MM.1S (cell line): ENCODE measurements at regions not wholly inside any gene's neighbourhood (a gene's known extent, or its start where the extent isn't known, plus 50 kb on each side); places are given as distances from the start of the nearest gene placed in this dataset.

Source experiments
- DNase-seq: peaks from one replicate; pipeline ENCODE4 v3.0.0-alpha.2; 2015
- H2AFZ ChIP-seq: fragments of 300-600 bp; sonication (generic); 2 replicates; pipeline ENCODE4 v1.6.0; 2016; ENCODE audit warnings: antibody characterized with exemption, low read length
- H3F3A ChIP-seq: fragments of 300-600 bp; sonication (generic); 2 replicates; pipeline ENCODE4 v1.6.1; 2016; ENCODE audit warnings: mild to moderate bottlenecking, antibody characterized with exemption, low read length, moderate library complexity, mixed read lengths; ENCODE audit not compliant: insufficient read depth
- H3K27ac ChIP-seq: fragments of 300-600 bp; sonication (generic); 2 replicates; pipeline ENCODE4 v1.5.1; 2016; ENCODE audit warnings: mild to moderate bottlenecking, low read length
- H3K27me3 ChIP-seq: fragments of 300-600 bp; sonication (generic); replicated peaks from 2 replicates; pipeline ENCODE4 v1.6.0; 2016; ENCODE audit warnings: low read length; ENCODE audit not compliant: insufficient read depth
- H3K36me3 ChIP-seq: fragments of 300-600 bp; sonication (generic); replicated peaks from 2 replicates; pipeline ENCODE4 v1.6.1; 2016; ENCODE audit warnings: mild to moderate bottlenecking, low read length, mixed read lengths; ENCODE audit not compliant: insufficient read depth
- H3K4me1 ChIP-seq: fragments of 300-600 bp; sonication (generic); 2 replicates; pipeline ENCODE4 v1.6.1; 2016; ENCODE audit warnings: low read length, mixed read lengths
- H3K4me2 ChIP-seq: fragments of 300-600 bp; sonication (generic); 2 replicates; pipeline ENCODE4 v1.6.0; 2016; ENCODE audit warnings: low read depth, low read length
- H3K4me3 ChIP-seq: fragments of 300-600 bp; sonication (generic); 2 replicates; pipeline ENCODE4 v1.5.1; 2016; ENCODE audit warnings: low read length, mixed read lengths
- H3K79me2 ChIP-seq: fragments of 300-600 bp; sonication (generic); 2 replicates; pipeline ENCODE4 v1.6.1; 2016; ENCODE audit warnings: mixed run types, low read length, mixed read lengths
- H3K9ac ChIP-seq: fragments of 300-600 bp; sonication (generic); 2 replicates; pipeline ENCODE4 v1.6.1; 2016; ENCODE audit warnings: low read length, mixed read lengths
- H3K9me2 ChIP-seq: fragments of 300-600 bp; sonication (generic); replicated peaks from 2 replicates; pipeline ENCODE4 v1.6.1; 2016; ENCODE audit warnings: mild to moderate bottlenecking, low read length, mixed read lengths; ENCODE audit not compliant: insufficient read depth
- H3K9me3 ChIP-seq: fragments of 300-600 bp; sonication (generic); replicated peaks from 2 replicates; pipeline ENCODE4 v1.6.1; 2016; ENCODE audit warnings: mild to moderate bottlenecking, low read length, mixed read lengths; ENCODE audit not compliant: insufficient read depth
- H4K20me1 ChIP-seq: fragments of 300-600 bp; sonication (generic); 2 replicates; pipeline ENCODE4 v1.6.1; 2016; ENCODE audit warnings: mild to moderate bottlenecking, low read length, moderate library complexity, mixed read lengths; ENCODE audit not compliant: insufficient read depth
- EZH2 ChIP-seq: fragments of 300-600 bp; sonication (generic); optimal IDR thresholded peaks from 2 replicates; pipeline ENCODE3; 2017; ENCODE audit warnings: low read depth, mild to moderate bottlenecking, antibody characterized with exemption, low read length, mixed read lengths
- EZH2phosphoT487 ChIP-seq: fragments of 300-600 bp; sonication (generic); IDR thresholded peaks from 2 replicates; pipeline ENCODE4 v1.6.1; 2018; ENCODE audit warnings: antibody characterized with exemption, low read length
- TF ChIP-seq, protein P1 (sequence below): fragments of 300-600 bp; sonication (generic); IDR thresholded peaks from 2 replicates; pipeline ENCODE4 v1.5.1; 2016; ENCODE audit warnings: antibody characterized with exemption, low read length, mixed read lengths

DNA sequence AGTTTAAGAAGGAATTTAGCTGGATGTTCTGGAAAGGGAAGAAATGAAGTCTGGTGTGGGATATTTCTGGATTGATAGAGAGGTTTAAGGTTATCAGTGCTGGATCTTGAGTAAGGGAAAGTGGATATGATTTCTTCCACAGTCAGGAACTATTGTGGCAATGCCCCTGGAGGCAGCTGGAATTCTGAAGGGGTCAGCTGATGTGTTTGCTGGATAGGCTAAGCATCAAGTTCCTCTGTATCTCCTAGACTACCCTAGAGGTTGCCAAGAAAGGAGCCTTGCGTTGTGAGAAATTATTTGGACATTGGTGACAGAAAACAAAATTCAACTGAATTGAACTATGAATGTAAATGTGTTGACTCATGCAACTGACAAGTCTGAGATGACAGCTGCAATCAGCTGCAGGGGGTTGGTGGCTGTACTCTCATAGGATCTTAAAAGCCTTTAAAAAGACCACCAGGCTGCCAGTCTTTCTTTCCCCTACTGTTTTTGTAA is 244.4 kb downstream of the ATXN7L3B start:
- Histone ChIP-seq H3K27me3 (no peaks in the 10 kb centered on the region), H2AFZ (no peak overlapping the region), H3K27ac (no peak overlapping the region), H3K79me2 (no peaks in the 10 kb centered on the region), H3K4me1 (no peaks in the 10 kb centered on the region), H3K4me3 (no peak overlapping the region), H3K9me3 (no peaks in the 10 kb centered on the region), H3K9me2 (no peaks in the 10 kb centered on the region), H3F3A (no peaks in the 10 kb centered on the region), H4K20me1 (no peaks in the 10 kb centered on the region), H3K4me2 (no peak overlapping the region), H3K36me3 (no peaks in the 10 kb centered on the region), H3K9ac (no peak overlapping the region)
- TF ChIP-seq, protein P1, sequence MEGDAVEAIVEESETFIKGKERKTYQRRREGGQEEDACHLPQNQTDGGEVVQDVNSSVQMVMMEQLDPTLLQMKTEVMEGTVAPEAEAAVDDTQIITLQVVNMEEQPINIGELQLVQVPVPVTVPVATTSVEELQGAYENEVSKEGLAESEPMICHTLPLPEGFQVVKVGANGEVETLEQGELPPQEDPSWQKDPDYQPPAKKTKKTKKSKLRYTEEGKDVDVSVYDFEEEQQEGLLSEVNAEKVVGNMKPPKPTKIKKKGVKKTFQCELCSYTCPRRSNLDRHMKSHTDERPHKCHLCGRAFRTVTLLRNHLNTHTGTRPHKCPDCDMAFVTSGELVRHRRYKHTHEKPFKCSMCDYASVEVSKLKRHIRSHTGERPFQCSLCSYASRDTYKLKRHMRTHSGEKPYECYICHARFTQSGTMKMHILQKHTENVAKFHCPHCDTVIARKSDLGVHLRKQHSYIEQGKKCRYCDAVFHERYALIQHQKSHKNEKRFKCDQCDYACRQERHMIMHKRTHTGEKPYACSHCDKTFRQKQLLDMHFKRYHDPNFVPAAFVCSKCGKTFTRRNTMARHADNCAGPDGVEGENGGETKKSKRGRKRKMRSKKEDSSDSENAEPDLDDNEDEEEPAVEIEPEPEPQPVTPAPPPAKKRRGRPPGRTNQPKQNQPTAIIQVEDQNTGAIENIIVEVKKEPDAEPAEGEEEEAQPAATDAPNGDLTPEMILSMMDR, result no peak
- no peak for TF ChIP-seq EZH2phosphoT487
- no peak for TF ChIP-seq EZH2
- DNase-seq, result no peak

DNA sequence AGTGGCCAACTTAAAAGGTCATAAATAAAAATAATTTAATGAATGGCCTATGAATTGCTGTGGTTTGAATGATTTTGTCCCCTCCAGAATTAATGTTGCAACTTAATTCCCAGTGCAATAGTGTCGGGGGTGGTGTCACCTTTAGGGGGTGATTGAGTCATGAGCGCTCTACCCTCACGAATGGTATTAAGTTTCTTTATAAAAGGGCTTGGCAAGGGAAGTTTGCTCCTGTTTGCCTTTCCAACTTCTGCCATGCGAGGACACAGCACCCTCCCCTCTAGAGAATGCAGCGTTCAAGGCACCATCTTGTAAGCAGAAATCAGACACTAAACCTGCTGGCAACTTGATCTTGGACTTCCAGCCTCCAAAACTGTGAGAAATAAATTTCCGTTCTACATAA is 253.3 kb downstream of the ATXN7L3B start:
- no peaks in the 10 kb centered on the region for H3K9me3 ChIP-seq
- no peak overlapping the region for H3K27ac ChIP-seq

DNA sequence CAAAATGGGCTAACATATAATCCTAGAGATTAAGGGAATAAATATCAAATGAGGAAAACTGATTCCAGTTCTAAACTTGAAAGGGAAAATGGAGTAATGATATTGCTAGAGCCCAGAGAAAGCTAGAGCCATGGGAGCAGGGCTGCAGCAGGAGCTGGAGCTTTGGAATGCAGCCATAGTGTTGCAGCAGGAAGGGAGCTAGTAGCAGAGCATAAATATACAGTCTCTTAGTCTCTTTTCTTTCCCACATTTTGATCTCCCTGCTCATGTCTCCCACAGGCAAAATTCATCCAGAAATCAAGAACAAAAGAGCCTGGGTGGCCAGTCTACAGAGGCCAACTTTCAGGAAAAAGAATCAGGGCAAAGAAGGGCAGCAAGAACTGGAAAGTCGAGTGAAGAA is 253.7 kb downstream of the ATXN7L3B start:
- Histone ChIP-seq H3K9me3 (no peaks in the 10 kb centered on the region), H3K36me3 (no peaks in the 10 kb centered on the region), H2AFZ (no peak overlapping the region), H3K9me2 (no peaks in the 10 kb centered on the region), H3K27ac (no peak overlapping the region), H4K20me1 (no peaks in the 10 kb centered on the region), H3F3A (no peaks in the 10 kb centered on the region), H3K4me1 (no peaks in the 10 kb centered on the region), H3K79me2 (no peaks in the 10 kb centered on the region), H3K27me3 (no peaks in the 10 kb centered on the region), H3K4me2 (no peak overlapping the region), H3K4me3 (no peak overlapping the region), H3K9ac (no peak overlapping the region)
- no peak for DNase-seq
- TF ChIP-seq EZH2phosphoT487 (no peak), EZH2 (no peak)
- TF ChIP-seq, protein P1, result no peak

More for the DNA sequence above, 253.3 kb downstream of the ATXN7L3B start:
- Histone ChIP-seq H3K9me2 (no peaks in the 10 kb centered on the region), H3K79me2 (no peaks in the 10 kb centered on the region), H3F3A (no peaks in the 10 kb centered on the region), H2AFZ (no peak overlapping the region), H3K4me3 (no peak overlapping the region), H3K9ac (no peak overlapping the region), H4K20me1 (no peaks in the 10 kb centered on the region), H3K4me1 (no peaks in the 10 kb centered on the region), H3K27me3 (no peaks in the 10 kb centered on the region), H3K4me2 (no peak overlapping the region), H3K36me3 (no peaks in the 10 kb centered on the region)
- TF ChIP-seq, protein P1, result no peak
- TF ChIP-seq EZH2phosphoT487, result no peak
- no peak for TF ChIP-seq EZH2
- no peak for DNase-seq
